K562 (cell line): ENCODE measurements at regions not wholly inside any gene's neighbourhood (a gene's known extent, or its start where the extent isn't known, plus 50 kb on each side); places are given as distances from the start of the nearest gene placed in this dataset.

ENCODE experiments used
- CXXC5 ChIP-seq: fragments of 250-450 bp; sonication (Bioruptor Pico); IDR thresholded peaks from 2 replicates; pipeline ENCODE4 v1.8.0; 2022; ENCODE audit warnings: inconsistent platforms, mild to moderate bottlenecking, moderate library complexity
- ESRRA ChIP-seq: fragments of 450-650 bp; IDR thresholded peaks from 2 replicates; pipeline ENCODE4 v1.6.1; 2014; ENCODE audit warnings: low read depth, mild to moderate bottlenecking, moderate library complexity, borderline replicate concordance
- FOXJ2 ChIP-seq: fragments of 200-800 bp; sonication (Bioruptor generic); IDR thresholded peaks from 2 replicates; pipeline ENCODE4 v1.6.1; 2016; ENCODE audit warnings: missing genetic modification characterization, missing compliant biosample characterization
- GATA2 ChIP-seq: sonication (generic); formaldehyde crosslinking; IDR thresholded peaks from 2 replicates; pipeline ENCODE4 v1.4.0; 2020; ENCODE audit warnings: mild to moderate bottlenecking, missing genetic modification reagents
- GMEB1 ChIP-seq: fragments of 250-450 bp; sonication (Bioruptor Pico); IDR thresholded peaks from 2 replicates; pipeline ENCODE4 v1.4.0; 2020; ENCODE audit warnings: mild to moderate bottlenecking
- HNRNPUL1 ChIP-seq: fragments of 200-400 bp; formaldehyde crosslinking; IDR thresholded peaks from 2 replicates; pipeline ENCODE4 v1.6.1; 2017; ENCODE audit warnings: low read length
- HOMEZ ChIP-seq: fragments of 250-450 bp; sonication (Bioruptor Pico); IDR thresholded peaks from 2 replicates; pipeline ENCODE4 v1.4.0; 2020; ENCODE audit warnings: mild to moderate bottlenecking, moderate library complexity
- IFI16 ChIP-seq: fragments of 250-450 bp; sonication (Bioruptor Pico); IDR thresholded peaks from 2 replicates; pipeline ENCODE4 v2.1.2; 2022; ENCODE audit warnings: mild to moderate bottlenecking, inconsistent platforms
- LEF1 ChIP-seq: fragments of 450-650 bp; IDR thresholded peaks from 2 replicates; pipeline ENCODE4 v1.6.1; 2016; ENCODE audit warnings: mild to moderate bottlenecking
- PCBP2 ChIP-seq: fragments of 200-400 bp; formaldehyde crosslinking; IDR thresholded peaks from 2 replicates; pipeline ENCODE4 v1.6.1; 2018; ENCODE audit warnings: low read length, low read depth, mild to moderate bottlenecking, moderate library complexity; ENCODE audit not compliant: poor library complexity, severe bottlenecking
- POLR2B ChIP-seq: fragments of 450-650 bp; IDR thresholded peaks from 2 replicates; pipeline ENCODE4 v1.6.1; 2018; ENCODE audit warnings: low read depth; ENCODE audit not compliant: partially characterized antibody
- RNF2 ChIP-seq: sonication (generic); IDR thresholded peaks from 2 replicates; pipeline ENCODE4 v1.6.1; 2016
- RNF219 ChIP-seq: fragments of 250-450 bp; sonication (Bioruptor Pico); IDR thresholded peaks from 2 replicates; pipeline ENCODE4 v1.5.0; 2022; ENCODE audit warnings: mild to moderate bottlenecking
- SETDB1 ChIP-seq: IDR thresholded peaks from one replicate; pipeline ENCODE4 v1.6.1; 2012; ENCODE audit warnings: low read length, control low read depth, inconsistent platforms
- TFAP4 ChIP-seq: sonication (generic); formaldehyde crosslinking; IDR thresholded peaks from 2 replicates; pipeline ENCODE4 v1.8.0; 2022; ENCODE audit warnings: missing genetic modification reagents, mild to moderate bottlenecking, moderate library complexity, borderline replicate concordance
- THRAP3 ChIP-seq: fragments of 450-650 bp; IDR thresholded peaks from 2 replicates; pipeline ENCODE4 v1.6.1; 2016; ENCODE audit warnings: mild to moderate bottlenecking, inconsistent platforms, borderline replicate concordance
- ZBTB26 ChIP-seq: fragments of 450-650 bp; formaldehyde crosslinking; IDR thresholded peaks from 2 replicates; pipeline ENCODE4 v1.4.0; 2022; ENCODE audit warnings: missing genetic modification characterization
- ZFX ChIP-seq: sonication (generic); formaldehyde crosslinking; IDR thresholded peaks from 2 replicates; pipeline ENCODE4 v1.8.0; 2022; ENCODE audit warnings: mild to moderate bottlenecking, missing genetic modification reagents, moderate library complexity
- ZMIZ1 ChIP-seq, 2 experiments: fragments of 150-350 bp in 1 of 2; IDR thresholded peaks; 2 replicates each; pipeline ENCODE4 v1.6.1; 2012 to 2016; ENCODE audit warnings: low read depth in 2 of 2, low read length in 2 of 2, mild to moderate bottlenecking in 1 of 2, moderate library complexity in 1 of 2

- TF ChIP-seq GMEB1 (CRISPR knock-in tag) (no peak), SETDB1 (no peak), CXXC5 (peak; percentile 15), HNRNPUL1 (no peak), ZFX (CRISPR knock-in tag) (no peak), GATA2 (CRISPR knock-in tag) (no peak), THRAP3 (no peak), POLR2B (no peak), TFAP4 (no peak), RNF2 (peak; percentile 49; the same call in 1 of the 2 replicates), ESRRA (no peak), RNF219 (no peak), PCBP2 (no peak), HOMEZ (CRISPR knock-in tag) (no peak), FOXJ2 (tag) (no peak), IFI16 (CRISPR knock-in tag) (no peak), ZBTB26 (CRISPR knock-in tag) (no peak), ZMIZ1 (IDR thresholded peaks at IDR 0.05; ENCODE audit: low read depth in 2 of 2, low read length in 2 of 2) (no peak), LEF1 (no peak)
These were observed 220.2 kb downstream of the EMX2 start (continued) for GRCh38 chr10:117762819-117763172.
